ENCODE measurements at regions not wholly inside any gene's neighbourhood (a gene's known extent, or its start where the extent isn't known, plus 50 kb on each side); places are given as distances from the start of the nearest gene placed in this dataset.
"Not testable (repeated sequence)": the region's sequence is repeated elsewhere in the genome, so short reads cannot be mapped to it uniquely, and the experiment has no call there.

DNA sequence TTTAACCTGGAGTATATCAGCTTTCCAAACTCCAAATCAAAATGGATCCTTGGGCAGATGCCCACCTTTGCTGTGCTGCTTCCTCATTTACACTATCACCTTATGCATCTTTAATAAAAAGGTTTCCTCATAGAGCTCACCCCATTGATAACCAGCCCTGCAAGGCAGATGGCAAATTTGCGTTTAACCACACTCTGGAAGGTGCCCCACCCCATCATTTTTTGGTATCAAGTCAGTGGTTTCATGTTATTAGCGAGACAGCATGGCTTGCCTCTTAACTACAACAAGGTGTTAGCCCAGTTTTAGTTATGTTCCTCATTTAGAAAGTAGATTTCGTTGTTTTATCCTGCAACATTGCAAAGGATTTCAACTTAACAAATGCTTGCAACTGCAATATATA is 214.0 kb upstream of the WDFY3 start:
- H3K27me3 ChIP-seq (ENCODE audit: control insufficient read depth, insufficient read depth, low read length): no peaks in the 10 kb centered on the region
- H3K9me3 ChIP-seq (ENCODE audit: control insufficient read depth, insufficient read depth, low read length): no peaks in the 10 kb centered on the region
- CTCF ChIA-PET: no interaction called here
- no peak overlapping the region for H3K4me3 ChIP-seq (ENCODE audit: low read depth, low read length)
- POLR2A ChIA-PET: no interaction called here
- TF ChIP-seq, protein P1, sequence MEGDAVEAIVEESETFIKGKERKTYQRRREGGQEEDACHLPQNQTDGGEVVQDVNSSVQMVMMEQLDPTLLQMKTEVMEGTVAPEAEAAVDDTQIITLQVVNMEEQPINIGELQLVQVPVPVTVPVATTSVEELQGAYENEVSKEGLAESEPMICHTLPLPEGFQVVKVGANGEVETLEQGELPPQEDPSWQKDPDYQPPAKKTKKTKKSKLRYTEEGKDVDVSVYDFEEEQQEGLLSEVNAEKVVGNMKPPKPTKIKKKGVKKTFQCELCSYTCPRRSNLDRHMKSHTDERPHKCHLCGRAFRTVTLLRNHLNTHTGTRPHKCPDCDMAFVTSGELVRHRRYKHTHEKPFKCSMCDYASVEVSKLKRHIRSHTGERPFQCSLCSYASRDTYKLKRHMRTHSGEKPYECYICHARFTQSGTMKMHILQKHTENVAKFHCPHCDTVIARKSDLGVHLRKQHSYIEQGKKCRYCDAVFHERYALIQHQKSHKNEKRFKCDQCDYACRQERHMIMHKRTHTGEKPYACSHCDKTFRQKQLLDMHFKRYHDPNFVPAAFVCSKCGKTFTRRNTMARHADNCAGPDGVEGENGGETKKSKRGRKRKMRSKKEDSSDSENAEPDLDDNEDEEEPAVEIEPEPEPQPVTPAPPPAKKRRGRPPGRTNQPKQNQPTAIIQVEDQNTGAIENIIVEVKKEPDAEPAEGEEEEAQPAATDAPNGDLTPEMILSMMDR (IDR thresholded peaks at IDR 0.05; ENCODE audit: low read depth, low read length): no peak
- no peak overlapping the region for H3K27ac ChIP-seq (ENCODE audit: low read depth, low read length)
- DNase-seq (ENCODE audit: low read depth, low spot score): no peak

DNA sequence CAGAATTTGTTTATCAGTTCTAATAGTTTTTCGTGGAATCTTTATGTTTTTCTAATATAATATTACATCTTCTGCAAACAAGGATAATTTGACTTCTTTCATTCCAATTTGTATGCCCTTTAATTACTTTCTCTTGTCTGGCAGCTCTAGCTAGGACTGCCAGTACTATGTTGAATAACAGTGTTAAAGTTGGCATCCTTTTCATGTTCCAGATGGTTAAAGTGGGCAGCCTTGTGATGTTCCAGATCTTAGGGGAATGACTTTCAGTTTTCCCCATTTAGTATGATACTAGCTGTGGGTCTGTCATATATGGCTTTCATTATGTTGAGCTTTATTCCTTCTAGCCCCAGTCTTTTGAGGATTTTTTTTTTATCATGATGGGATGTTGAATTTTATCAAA is 220.6 kb upstream of the WDFY3 start:
- POLR2A ChIA-PET: no interaction called here
- no peaks in the 10 kb centered on the region for H3K9me3 ChIP-seq (ENCODE audit: control insufficient read depth, insufficient read depth, low read length)
- no peaks in the 10 kb centered on the region for H3K27me3 ChIP-seq (ENCODE audit: control insufficient read depth, insufficient read depth, low read length)
- no peak overlapping the region for H3K27ac ChIP-seq (ENCODE audit: low read depth, low read length)
- TF ChIP-seq, protein P1 (IDR thresholded peaks at IDR 0.05; ENCODE audit: low read depth, low read length): no peak
- H3K4me3 ChIP-seq (ENCODE audit: low read depth, low read length): no peak overlapping the region
- no peak for DNase-seq (ENCODE audit: low read depth, low spot score)
- CTCF ChIA-PET: no interaction called here

DNA sequence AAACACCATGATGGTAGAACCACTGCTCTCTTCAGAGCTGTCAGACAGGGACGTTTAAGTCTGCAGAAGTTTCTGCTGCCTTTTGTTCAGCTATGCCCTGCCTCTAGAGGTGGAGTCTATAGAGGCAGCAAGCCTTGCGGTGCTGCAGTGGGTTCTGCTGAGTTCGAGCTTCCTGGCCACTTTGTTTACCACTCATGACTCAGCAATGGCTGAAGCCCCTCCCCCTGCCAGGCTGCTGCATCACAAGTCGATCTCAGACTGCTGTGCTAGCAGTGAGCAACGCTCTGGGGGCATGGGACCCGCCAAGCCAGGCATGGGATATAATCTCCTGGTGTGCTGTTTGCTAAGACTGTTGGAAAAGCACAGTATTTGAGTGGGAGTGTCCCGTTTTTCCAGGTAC is 229.5 kb upstream of the WDFY3 start:
- peaks cover 16% of the 10 kb centered on the region for H3K9me3 ChIP-seq (ENCODE audit: control insufficient read depth, insufficient read depth, low read length)
- H3K27me3 ChIP-seq (ENCODE audit: control insufficient read depth, insufficient read depth, low read length); DNase-seq (ENCODE audit: low read depth, low spot score); CTCF ChIA-PET; H3K27ac ChIP-seq (ENCODE audit: low read depth, low read length); POLR2A ChIA-PET; H3K4me3 ChIP-seq (ENCODE audit: low read depth, low read length): not testable (repeated sequence)

DNA sequence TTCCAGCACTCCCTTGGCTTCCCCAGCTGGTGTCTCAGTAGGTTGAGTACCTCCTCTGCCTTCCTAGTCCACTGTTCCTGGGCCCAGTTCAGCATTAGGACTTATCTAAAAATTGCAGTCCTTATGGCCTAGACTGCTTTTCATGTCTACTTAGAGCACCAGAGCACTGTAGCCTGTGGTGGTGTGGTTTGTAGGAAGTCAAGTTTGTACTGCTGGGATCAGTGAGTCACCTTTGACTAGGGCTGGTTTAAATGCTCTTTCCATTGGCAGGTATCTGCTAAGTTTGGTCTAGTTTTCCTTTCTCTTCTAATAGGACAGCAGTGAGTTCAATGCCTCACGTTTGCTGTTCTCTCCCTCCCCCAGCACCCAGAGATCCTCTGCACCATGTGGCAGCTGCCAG is 233.6 kb upstream of the WDFY3 start:
- Histone ChIP-seq H3K4me3 (ENCODE audit: low read depth, low read length) (no peak overlapping the region), H3K27me3 (ENCODE audit: control insufficient read depth, insufficient read depth, low read length) (no peaks in the 10 kb centered on the region), H3K9me3 (ENCODE audit: control insufficient read depth, insufficient read depth, low read length) (peaks cover 16% of the 10 kb centered on the region), H3K27ac (ENCODE audit: low read depth, low read length) (no peak overlapping the region)
- TF ChIP-seq, protein P1 (IDR thresholded peaks at IDR 0.05; ENCODE audit: low read depth, low read length): no peak
- DNase-seq (ENCODE audit: low read depth, low spot score): no peak
- POLR2A ChIA-PET: no interaction called here
- CTCF ChIA-PET: no interaction called here

DNA sequence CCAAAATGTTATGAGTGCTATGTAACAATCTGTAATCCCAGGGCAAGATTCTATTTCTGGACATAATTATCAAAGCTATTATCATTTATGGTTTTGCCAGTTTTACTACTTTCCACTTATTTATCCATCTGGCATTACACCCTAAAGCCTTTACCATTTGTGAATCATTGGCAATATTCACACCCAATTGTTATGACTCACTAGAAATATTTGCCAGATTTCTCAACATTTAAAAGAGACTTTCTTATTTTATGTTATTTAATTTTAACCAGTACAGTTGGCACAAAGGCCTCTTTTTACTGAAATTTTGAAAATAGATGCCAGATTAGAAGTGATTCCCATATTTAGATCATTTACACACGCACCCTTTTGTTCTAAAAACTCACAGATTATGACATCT is 242.7 kb upstream of the WDFY3 start:
- TF ChIP-seq, protein P1 (IDR thresholded peaks at IDR 0.05; ENCODE audit: low read depth, low read length): no peak
- ChIA-PET POLR2A (no interaction called here), CTCF (no interaction called here)
- no peak for DNase-seq (ENCODE audit: low read depth, low spot score)
- H3K9me3 ChIP-seq (ENCODE audit: control insufficient read depth, insufficient read depth, low read length): no peaks in the 10 kb centered on the region
- no peak overlapping the region for H3K27ac ChIP-seq (ENCODE audit: low read depth, low read length)
- H3K27me3 ChIP-seq (ENCODE audit: control insufficient read depth, insufficient read depth, low read length): no peaks in the 10 kb centered on the region
- H3K4me3 ChIP-seq (ENCODE audit: low read depth, low read length): no peak overlapping the region

DNA sequence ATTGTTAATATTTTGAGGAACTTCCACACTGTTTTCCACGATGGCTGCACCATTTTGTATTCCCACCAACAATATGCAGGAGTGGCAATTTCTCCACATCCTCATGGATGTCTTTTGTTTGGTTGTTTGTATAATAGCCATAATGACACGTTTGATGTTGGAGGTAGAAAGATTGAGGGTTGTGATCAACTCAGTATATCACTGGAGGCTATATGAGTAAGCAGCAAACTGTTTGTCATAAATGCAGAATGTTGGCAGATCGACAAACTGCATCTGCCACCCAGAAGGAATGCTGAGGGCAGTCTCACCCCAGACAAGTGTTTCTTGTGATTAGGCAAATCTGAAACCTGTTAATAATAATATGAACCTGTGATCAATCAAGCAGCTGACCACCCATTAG is 243.9 kb upstream of the WDFY3 start:
- no peak for DNase-seq (ENCODE audit: low read depth, low spot score)
- no peak overlapping the region for H3K27ac ChIP-seq (ENCODE audit: low read depth, low read length)
- no peak overlapping the region for H3K4me3 ChIP-seq (ENCODE audit: low read depth, low read length)
- ChIA-PET POLR2A (no interaction called here), CTCF (no interaction called here)
- H3K9me3 ChIP-seq (ENCODE audit: control insufficient read depth, insufficient read depth, low read length): no peaks in the 10 kb centered on the region
- TF ChIP-seq, protein P1 (IDR thresholded peaks at IDR 0.05; ENCODE audit: low read depth, low read length): no peak
- no peaks in the 10 kb centered on the region for H3K27me3 ChIP-seq (ENCODE audit: control insufficient read depth, insufficient read depth, low read length)

DNA sequence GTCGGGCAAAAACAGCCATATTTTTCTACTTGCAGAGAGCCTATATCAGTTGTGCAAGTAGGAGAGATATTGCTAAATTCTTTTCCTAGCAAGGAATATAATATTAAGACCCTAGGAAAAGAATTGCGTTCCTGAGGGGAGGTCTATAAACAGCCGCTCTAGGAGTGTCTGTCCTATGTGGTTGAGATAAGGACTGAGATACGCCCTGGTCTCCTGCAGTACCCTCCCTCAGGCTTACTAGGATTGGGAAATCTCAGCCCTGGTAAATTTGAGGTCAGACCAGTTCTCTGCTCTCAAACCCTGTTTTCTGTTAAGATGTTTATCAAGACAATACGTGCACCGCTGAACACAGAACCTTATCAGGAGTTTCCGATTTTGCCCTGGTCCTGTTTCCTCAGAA is 250.1 kb upstream of the WDFY3 start:
- H3K27me3 ChIP-seq (ENCODE audit: control insufficient read depth, insufficient read depth, low read length); CTCF ChIA-PET; H3K9me3 ChIP-seq (ENCODE audit: control insufficient read depth, insufficient read depth, low read length); POLR2A ChIA-PET; H3K4me3 ChIP-seq (ENCODE audit: low read depth, low read length); DNase-seq (ENCODE audit: low read depth, low spot score); H3K27ac ChIP-seq (ENCODE audit: low read depth, low read length): not testable (repeated sequence)
